Brain microvascular endothelial cell (primary cell): ENCODE measurements at regions not wholly inside any gene's neighbourhood (a gene's known extent, or its start where the extent isn't known, plus 50 kb on each side); places are given as distances from the start of the nearest gene placed in this dataset.

Source experiments
- DNase-seq: peaks from one replicate; pipeline ENCODE4 v3.0.0-alpha.2; 2020
- H3K27ac ChIP-seq: fragments of 250-450 bp; sonication (Bioruptor Pico); 2 replicates; pipeline ENCODE4 v1.5.1; 2020; ENCODE audit warnings: mild to moderate bottlenecking, moderate library complexity
- H3K27me3 ChIP-seq: fragments of 250-450 bp; sonication (Bioruptor Pico); replicated peaks from 2 replicates; pipeline ENCODE4 v1.5.1; 2020; ENCODE audit warnings: mild to moderate bottlenecking
- H3K36me3 ChIP-seq: fragments of 250-450 bp; sonication (Bioruptor Pico); replicated peaks from 2 replicates; pipeline ENCODE4 v1.5.1; 2020; ENCODE audit warnings: mild to moderate bottlenecking
- H3K4me3 ChIP-seq: 2 replicates; pipeline ENCODE4 v1.5.1; 2011; ENCODE audit warnings: low read depth, mild to moderate bottlenecking, control low read depth, low read length, moderate library complexity
- in situ Hi-C: cut with HindIII; loops from 2 replicates; pipeline ENCODE4 v1.10.0; 2017; ENCODE audit warnings: low sequenced_read_pairs, low pct_ligation_motif_present
- TF ChIP-seq, protein P1 (sequence below): IDR thresholded peaks from 2 replicates; pipeline ENCODE4 v1.5.1; 2011; ENCODE audit warnings: low read depth, mild to moderate bottlenecking, moderate library complexity, low read length, control low read depth, inconsistent platforms; ENCODE audit errors: missing control alignments

- DNase-seq, result no peak
- Histone ChIP-seq H3K36me3 (no peaks in the 10 kb centered on the region), H3K27me3 (no peaks in the 10 kb centered on the region), H3K27ac (no peak overlapping the region), H3K4me3 (no peak overlapping the region)
- in situ Hi-C loops, result no loop called here
- TF ChIP-seq, protein P1, sequence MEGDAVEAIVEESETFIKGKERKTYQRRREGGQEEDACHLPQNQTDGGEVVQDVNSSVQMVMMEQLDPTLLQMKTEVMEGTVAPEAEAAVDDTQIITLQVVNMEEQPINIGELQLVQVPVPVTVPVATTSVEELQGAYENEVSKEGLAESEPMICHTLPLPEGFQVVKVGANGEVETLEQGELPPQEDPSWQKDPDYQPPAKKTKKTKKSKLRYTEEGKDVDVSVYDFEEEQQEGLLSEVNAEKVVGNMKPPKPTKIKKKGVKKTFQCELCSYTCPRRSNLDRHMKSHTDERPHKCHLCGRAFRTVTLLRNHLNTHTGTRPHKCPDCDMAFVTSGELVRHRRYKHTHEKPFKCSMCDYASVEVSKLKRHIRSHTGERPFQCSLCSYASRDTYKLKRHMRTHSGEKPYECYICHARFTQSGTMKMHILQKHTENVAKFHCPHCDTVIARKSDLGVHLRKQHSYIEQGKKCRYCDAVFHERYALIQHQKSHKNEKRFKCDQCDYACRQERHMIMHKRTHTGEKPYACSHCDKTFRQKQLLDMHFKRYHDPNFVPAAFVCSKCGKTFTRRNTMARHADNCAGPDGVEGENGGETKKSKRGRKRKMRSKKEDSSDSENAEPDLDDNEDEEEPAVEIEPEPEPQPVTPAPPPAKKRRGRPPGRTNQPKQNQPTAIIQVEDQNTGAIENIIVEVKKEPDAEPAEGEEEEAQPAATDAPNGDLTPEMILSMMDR, result no peak
Observed at GRCh38 chr1:60731321-60731720, 351.0 kb upstream of the NFIA start.

DNA sequence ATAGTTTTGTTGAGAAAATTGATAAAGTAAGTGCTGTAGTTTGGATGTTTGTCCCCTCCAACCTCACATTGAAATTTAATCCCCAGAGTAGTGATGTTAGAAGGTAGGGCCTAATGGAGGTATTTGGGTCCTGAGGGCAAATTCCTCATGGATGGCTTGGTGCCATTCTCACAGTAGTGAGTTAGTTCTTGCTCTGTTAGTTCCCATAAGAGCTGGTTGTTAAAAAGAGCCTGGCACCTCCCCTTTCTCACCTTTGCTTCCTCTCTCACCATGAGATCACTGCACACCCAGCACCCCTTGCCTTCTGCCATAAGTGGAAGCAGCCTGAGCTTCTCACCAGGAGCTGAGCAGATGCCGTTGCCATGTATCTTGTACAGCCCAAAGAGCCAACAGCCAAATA, 354.8 kb upstream of the NFIA start:
- no peaks in the 10 kb centered on the region for H3K27me3 ChIP-seq
- DNase-seq, result no peak

GRCh38 chr1:60716472-60716871, 365.9 kb upstream of the NFIA start:
- H3K36me3 ChIP-seq, result no peaks in the 10 kb centered on the region
- no peaks in the 10 kb centered on the region for H3K27me3 ChIP-seq
- no peak overlapping the region for H3K27ac ChIP-seq
- H3K4me3 ChIP-seq, result no peak overlapping the region
- in situ Hi-C loops, result no loop called here
- DNase-seq, result no peak
- TF ChIP-seq, protein P1, result no peak

More for the DNA sequence above, 354.8 kb upstream of the NFIA start:
- no peak overlapping the region for H3K4me3 ChIP-seq
- H3K27ac ChIP-seq, result no peak overlapping the region
- TF ChIP-seq, protein P1, result no peak
- H3K36me3 ChIP-seq, result no peaks in the 10 kb centered on the region
- in situ Hi-C loops, result no loop called here

DNA sequence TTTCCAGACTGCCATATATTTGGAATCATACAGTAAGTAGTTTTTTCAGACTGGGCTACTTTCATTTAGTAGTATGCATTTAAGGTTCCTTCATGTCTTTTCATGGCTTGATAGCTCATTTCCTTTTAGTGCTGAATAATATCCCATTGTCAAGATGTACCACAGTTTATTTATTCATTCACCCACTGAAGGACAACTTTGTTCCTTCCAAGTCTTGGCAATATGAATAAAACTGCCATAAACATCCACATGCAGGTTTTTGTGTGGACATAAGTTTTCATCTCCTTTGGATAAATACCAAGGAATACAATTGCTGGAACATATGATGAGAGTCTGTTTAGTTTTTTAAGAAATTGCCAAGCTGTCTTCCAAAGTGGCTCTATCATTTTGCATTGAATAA, 366.4 kb upstream of the NFIA start:
- no peaks in the 10 kb centered on the region for H3K36me3 ChIP-seq
- no peaks in the 10 kb centered on the region for H3K27me3 ChIP-seq
- in situ Hi-C loops, result no loop called here
- TF ChIP-seq, protein P1, result no peak
- H3K4me3 ChIP-seq, result no peak overlapping the region
- DNase-seq, result no peak
- H3K27ac ChIP-seq, result no peak overlapping the region

DNA sequence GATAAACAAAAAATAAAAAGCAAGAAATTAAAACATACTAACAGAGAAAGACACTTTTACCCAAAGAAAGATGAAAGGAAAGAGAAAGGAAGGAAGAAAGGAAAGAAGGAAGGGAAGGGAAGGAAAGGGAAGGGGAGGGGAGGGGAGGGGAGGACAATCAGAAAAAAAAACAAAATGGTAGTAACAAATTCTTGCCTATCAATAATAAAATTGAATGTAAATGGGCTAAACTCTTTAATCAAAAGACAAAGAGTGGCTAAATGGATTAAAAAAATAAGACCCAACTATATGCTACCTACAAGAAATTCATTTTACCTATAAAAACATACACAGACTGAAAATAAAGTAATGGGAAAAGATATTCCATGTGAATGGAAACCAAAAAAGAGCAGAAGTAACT, 372.9 kb upstream of the NFIA start:
- no peak overlapping the region for H3K27ac ChIP-seq
- TF ChIP-seq, protein P1, result no peak
- in situ Hi-C loops, result no loop called here
- no peak for DNase-seq
- H3K4me3 ChIP-seq, result no peak overlapping the region
- H3K36me3 ChIP-seq, result no peaks in the 10 kb centered on the region
- no peaks in the 10 kb centered on the region for H3K27me3 ChIP-seq

GRCh38 chr1:60705026-60705425, 377.3 kb upstream of the NFIA start:
- DNase-seq, result no peak
- TF ChIP-seq, protein P1, result no peak
- Histone ChIP-seq H3K36me3 (no peaks in the 10 kb centered on the region), H3K4me3 (no peak overlapping the region), H3K27me3 (no peaks in the 10 kb centered on the region), H3K27ac (no peak overlapping the region)
- in situ Hi-C loops, result no loop called here
